Adrenal gland (tissue), 9 donors: ENCODE measurements at regions not wholly inside any gene's neighbourhood (a gene's known extent, or its start where the extent isn't known, plus 50 kb on each side); places are given as distances from the start of the nearest gene placed in this dataset.

Source experiments
- DNase-seq, 7 donors: peaks; one replicate each; pipeline ENCODE4 v3.0.0-alpha.2; 2019 to 2020
- H3K27ac ChIP-seq, 5 donors: fragments of 200-600 bp; sonication (generic) in 4 of 5; 1 replicate in 3 of 5; 2 replicates in 2 of 5; pipeline versions ENCODE4 v1.5.1 to v1.8.0; 2016 to 2020; ENCODE audit warnings: mild to moderate bottlenecking in 1 of 5
- H3K27me3 ChIP-seq: fragments of 200-600 bp; 2 replicates; pipeline ENCODE4 v1.8.0; 2021
- H3K36me3 ChIP-seq, 2 donors: fragments of 200-600 bp; replicated peaks in 1 of 2; 1 replicate in 1 of 2; 2 replicates in 1 of 2; pipeline versions ENCODE4 v1.5.1 to v1.8.0; 2018 to 2022
- H3K4me1 ChIP-seq, 2 donors: fragments of 200-600 bp; replicated peaks in 1 of 2; 1 replicate in 1 of 2; 2 replicates in 1 of 2; pipeline versions ENCODE4 v1.5.1 to v1.8.0; 2018 to 2021
- H3K4me3 ChIP-seq, 4 donors: fragments of 200-600 bp; sonication (generic) in 3 of 4; one replicate each; pipeline ENCODE4 v1.5.1; 2016 to 2018
- H3K9me3 ChIP-seq, 3 donors: fragments of 200-600 bp; sonication (generic) in 1 of 3; replicated peaks in 1 of 3; 1 replicate in 2 of 3; 2 replicates in 1 of 3; pipeline versions ENCODE4 v1.5.1 to v1.8.0; 2016 to 2021
- POLR2A ChIP-seq, 2 donors: fragments of 450-650 bp; IDR thresholded peaks; one replicate each; pipeline ENCODE4 v1.6.1; 2017; ENCODE audit warnings: antibody characterized with exemption in 2 of 2, mild to moderate bottlenecking in 2 of 2, moderate library complexity in 1 of 2
- WGBS, 4 donors: extraction: QIAGEN DNeasy Blood & Tissue Kit in 2 of 4; methylation state at CpG; one replicate each; pipeline versions ENCODE4 v1.1.5 to v1.1.7; 2013 to 2017; 5-methylcytosine and 5-hydroxymethylcytosine counted together
- intact Hi-C, 2 donors: fragments of 100-400 bp; cut with DNase I; formaldehyde crosslinking; loops; one replicate each; pipeline versions ENCODE4 v1.14.1 to v1.15.0; 2022 to 2023
- TF ChIP-seq, protein P1 (sequence below), 6 experiments: fragments of 450-650 bp in 4 of 6; fragments of 200-600 bp in 2 of 6; sonication (generic) in 1 of 6; IDR thresholded peaks; 1 replicate in 5 of 6; 2 replicates in 1 of 6; pipeline versions ENCODE4 v1.5.1 to v1.8.0; 2016 to 2021; ENCODE audit warnings: antibody characterized with exemption in 6 of 6, mild to moderate bottlenecking in 2 of 6, moderate library complexity in 1 of 6
- donor health status: healthy with polysubstance abuse.
- donor health status: Bipolar disorder and iron deficiency.
- donor health status: DM: yes; HTN: yes; CAD: no.
- donor health status: DM: no; HTN: no; CAD: no.
- donor health status: DM: no; HTN: no; CAD: no.

DNA sequence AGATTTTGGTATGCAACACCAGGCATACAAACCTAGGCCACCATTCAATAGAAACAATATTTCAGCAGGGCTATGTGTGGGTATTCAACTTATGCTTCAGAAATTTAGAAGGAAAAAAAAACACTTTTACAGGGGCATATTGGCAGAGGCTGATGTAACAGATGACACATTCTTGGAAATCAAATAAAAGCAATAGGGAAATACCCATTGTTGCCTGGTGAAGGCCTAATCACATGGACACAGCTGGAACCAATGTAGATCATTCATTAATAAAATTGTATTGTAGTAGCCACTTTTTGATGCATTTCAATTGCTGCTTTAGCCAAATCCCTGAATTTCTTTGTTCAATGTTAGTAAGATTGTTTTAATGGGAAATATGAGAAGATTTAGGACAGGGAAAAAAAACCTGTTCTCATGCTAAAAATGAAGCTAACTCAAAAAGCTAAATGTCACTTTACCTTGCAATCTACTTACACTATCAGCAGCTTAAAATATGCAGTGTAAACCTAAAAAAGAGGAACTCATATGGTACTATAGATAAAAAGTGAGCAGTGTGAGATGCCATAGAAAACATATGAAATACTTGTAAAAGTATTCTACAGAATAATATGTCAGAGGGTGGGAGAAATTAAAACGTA, 289.4 kb downstream of the ZEB2 start:
- H3K36me3 ChIP-seq: no peaks in the 10 kb centered on the region
- TF ChIP-seq, protein P1, sequence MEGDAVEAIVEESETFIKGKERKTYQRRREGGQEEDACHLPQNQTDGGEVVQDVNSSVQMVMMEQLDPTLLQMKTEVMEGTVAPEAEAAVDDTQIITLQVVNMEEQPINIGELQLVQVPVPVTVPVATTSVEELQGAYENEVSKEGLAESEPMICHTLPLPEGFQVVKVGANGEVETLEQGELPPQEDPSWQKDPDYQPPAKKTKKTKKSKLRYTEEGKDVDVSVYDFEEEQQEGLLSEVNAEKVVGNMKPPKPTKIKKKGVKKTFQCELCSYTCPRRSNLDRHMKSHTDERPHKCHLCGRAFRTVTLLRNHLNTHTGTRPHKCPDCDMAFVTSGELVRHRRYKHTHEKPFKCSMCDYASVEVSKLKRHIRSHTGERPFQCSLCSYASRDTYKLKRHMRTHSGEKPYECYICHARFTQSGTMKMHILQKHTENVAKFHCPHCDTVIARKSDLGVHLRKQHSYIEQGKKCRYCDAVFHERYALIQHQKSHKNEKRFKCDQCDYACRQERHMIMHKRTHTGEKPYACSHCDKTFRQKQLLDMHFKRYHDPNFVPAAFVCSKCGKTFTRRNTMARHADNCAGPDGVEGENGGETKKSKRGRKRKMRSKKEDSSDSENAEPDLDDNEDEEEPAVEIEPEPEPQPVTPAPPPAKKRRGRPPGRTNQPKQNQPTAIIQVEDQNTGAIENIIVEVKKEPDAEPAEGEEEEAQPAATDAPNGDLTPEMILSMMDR (IDR thresholded peaks at IDR 0.05): no peak
- TF ChIP-seq POLR2A (IDR thresholded peaks at IDR 0.05): no peak
- peaks cover 4 to 23% of the 10 kb centered on the region in 2 donors for H3K4me1 ChIP-seq
- WGBS, 4 donors: 74 to 92% (median 88%) methylated on average over 1 of the region's 1 CpG
- intact Hi-C loops: no loop called here
- H3K9me3 ChIP-seq: no peaks in the 10 kb centered on the region
- no peak overlapping the region for H3K4me3 ChIP-seq
- H3K27me3 ChIP-seq: no peaks in the 10 kb centered on the region
- no peak overlapping the region for H3K27ac ChIP-seq
- DNase-seq: no peak

DNA sequence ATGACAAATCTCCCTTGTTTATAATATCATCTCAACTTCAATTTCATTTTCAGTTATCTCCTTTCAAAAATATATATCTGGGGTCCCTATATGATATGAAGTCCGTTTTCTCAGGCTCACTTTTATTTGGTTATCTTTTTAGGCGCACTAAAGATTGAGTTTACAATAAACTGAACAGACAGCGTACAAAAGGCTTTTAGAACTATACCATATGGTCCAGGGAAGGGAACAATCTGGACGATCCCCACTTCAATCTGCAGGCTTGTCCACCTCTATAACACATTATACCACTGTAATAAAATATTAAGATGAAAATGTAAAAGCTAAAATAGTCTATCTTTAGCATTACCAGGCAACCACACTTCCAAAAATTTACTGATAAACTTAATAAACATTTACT, 289.9 kb downstream of the ZEB2 start:
- DNase-seq: no peak
- no peaks in the 10 kb centered on the region for H3K27me3 ChIP-seq
- TF ChIP-seq POLR2A (IDR thresholded peaks at IDR 0.05): no peak
- TF ChIP-seq, protein P1 (IDR thresholded peaks at IDR 0.05): no peak
- no peaks in the 10 kb centered on the region for H3K36me3 ChIP-seq
- no peak overlapping the region for H3K4me3 ChIP-seq
- intact Hi-C loops: no loop called here
- H3K4me1 ChIP-seq: peaks cover 4 to 23% of the 10 kb centered on the region in 2 donors
- WGBS, 4 donors: 96 to 99% (median 97%) methylated on average over 4 of the region's 4 CpGs
- H3K27ac ChIP-seq: no peak overlapping the region
- H3K9me3 ChIP-seq: no peaks in the 10 kb centered on the region

DNA sequence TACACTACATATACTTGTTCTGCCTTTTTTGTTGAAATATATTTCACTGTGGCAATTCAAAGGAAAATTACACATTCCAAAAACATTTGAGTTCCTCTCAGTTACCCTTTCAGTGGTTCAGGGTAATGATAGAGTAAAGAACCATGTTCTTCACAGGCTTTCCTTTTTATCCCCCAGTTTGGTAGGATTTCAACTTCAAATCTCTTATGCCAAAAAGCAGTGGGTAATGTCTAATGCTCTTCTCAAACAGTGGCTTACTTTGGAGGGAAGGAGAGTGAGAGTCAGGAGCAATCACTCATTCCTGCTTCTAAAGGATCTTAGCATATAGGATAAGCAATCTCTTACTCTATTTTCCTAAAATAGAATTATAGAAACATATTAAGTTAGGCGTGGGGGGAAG, 290.6 kb downstream of the ZEB2 start:
- Histone ChIP-seq H3K27me3 (no peaks in the 10 kb centered on the region), H3K36me3 (no peaks in the 10 kb centered on the region), H3K9me3 (no peaks in the 10 kb centered on the region), H3K27ac (no peak overlapping the region), H3K4me3 (no peak overlapping the region), H3K4me1 (peaks cover 3 to 20% of the 10 kb centered on the region in 2 donors)
- DNase-seq: no peak
- TF ChIP-seq, protein P1 (IDR thresholded peaks at IDR 0.05): no peak
- no peak for TF ChIP-seq POLR2A (IDR thresholded peaks at IDR 0.05)
- 86 to 93% (median 91%) methylated on average over 1 of the region's 1 CpG for WGBS, 4 donors
- intact Hi-C loops: no loop called here

DNA sequence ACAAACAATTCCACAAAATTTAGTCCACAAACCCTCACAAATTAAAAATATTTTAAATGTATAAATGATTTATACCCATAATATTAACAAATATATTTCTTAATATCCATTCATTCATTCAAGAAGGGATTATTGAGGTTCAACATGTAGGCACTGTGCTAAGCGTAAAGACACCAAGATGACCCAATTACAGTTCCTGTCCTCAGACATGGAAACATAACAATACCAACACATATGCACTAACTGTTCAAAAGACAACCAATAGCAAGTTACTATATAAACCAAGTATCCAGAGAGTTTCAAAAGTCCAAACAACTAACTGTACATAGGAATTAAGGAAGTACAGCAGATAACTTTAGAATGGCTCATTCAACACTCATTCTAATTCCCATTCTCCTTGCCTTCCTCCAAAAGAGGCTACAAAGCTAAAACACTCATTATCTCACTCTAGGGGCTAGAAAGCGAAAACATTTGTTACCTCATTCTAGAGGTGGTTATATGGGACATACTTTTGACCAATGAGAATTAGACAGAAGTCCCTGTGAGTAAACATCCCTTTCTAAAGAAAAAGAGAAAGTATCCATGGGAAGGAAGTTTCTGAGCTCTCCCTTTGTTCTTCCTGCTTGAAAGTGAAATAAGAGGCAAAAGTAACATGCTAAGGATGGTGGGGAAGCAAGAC, 292.4 kb downstream of the ZEB2 start:
- no peak overlapping the region for H3K27ac ChIP-seq
- WGBS, 4 donors: 92 to 99% (median 97%) methylated on average over 2 of the region's 2 CpGs
- no peaks in the 10 kb centered on the region for H3K9me3 ChIP-seq
- peaks cover 0 to 7% of the 10 kb centered on the region in 2 donors for H3K4me1 ChIP-seq
- H3K4me3 ChIP-seq: no peak overlapping the region
- TF ChIP-seq POLR2A (IDR thresholded peaks at IDR 0.05): no peak
- TF ChIP-seq, protein P1 (IDR thresholded peaks at IDR 0.05): no peak
- DNase-seq: no peak
- no peaks in the 10 kb centered on the region for H3K27me3 ChIP-seq
- intact Hi-C loops: no loop called here
- no peaks in the 10 kb centered on the region for H3K36me3 ChIP-seq
